Activated T-helper 2 cell treated with anti-CD3 and anti-CD28 coated beads, Interferon-gamma antibody, Interleukin-2, Interleukin-4, amounts not matched to agents 10 μg/mL and 5 μg/mL and 100 μg/mL, durations not matched to agents 14 hours and 24 hours and 36 hours (primary cell): ENCODE measurements at regions not wholly inside any gene's neighbourhood (a gene's known extent, or its start where the extent isn't known, plus 50 kb on each side); places are given as distances from the start of the nearest gene placed in this dataset.

Experiments
- DNase-seq: peaks from one replicate; pipeline ENCODE4 v3.0.0; 2021; ENCODE audit warnings: low spot score
- H3K27ac Mint-ChIP-seq: one replicate; pipeline ENCODE4 v1.8.0; 2021; ENCODE audit warnings: mixed read lengths
- H3K27me3 Mint-ChIP-seq: one replicate; pipeline ENCODE4 v1.8.0; 2021; ENCODE audit warnings: low read depth, mixed read lengths
- H3K36me3 Mint-ChIP-seq: one replicate; pipeline ENCODE4 v1.8.0; 2021; ENCODE audit warnings: low read depth, mixed read lengths
- H3K4me1 Mint-ChIP-seq: one replicate; pipeline ENCODE4 v1.8.0; 2021; ENCODE audit warnings: low read depth, mixed read lengths
- H3K4me3 Mint-ChIP-seq: one replicate; pipeline ENCODE4 v1.8.0; 2021; ENCODE audit warnings: low read depth, mild to moderate bottlenecking, moderate library complexity, mixed read lengths
- H3K9me3 Mint-ChIP-seq: one replicate; pipeline ENCODE4 v1.8.0; 2021; ENCODE audit warnings: mixed read lengths
- intact Hi-C: fragments of 100-400 bp; cut with micrococcal nuclease; formaldehyde crosslinking; loops from one replicate; pipeline ENCODE4 v1.15.1; 2023

- Mint-ChIP-seq H3K9me3 (peaks cover 47% of the 10 kb centered on the region), H3K27ac (no peak overlapping the region), H3K27me3 (no peaks in the 10 kb centered on the region), H3K4me3 (no peak overlapping the region), H3K36me3 (peaks cover 27% of the 10 kb centered on the region), H3K4me1 (peaks cover 19% of the 10 kb centered on the region)
- intact Hi-C loops: no loop called here
- no peak for DNase-seq
Observed at GRCh38 chr1:193431265-193431977, 245.0 kb upstream of the B3GALT2 start.

- Mint-ChIP-seq H3K27ac (no peak overlapping the region), H3K9me3 (peaks cover 12% of the 10 kb centered on the region), H3K36me3 (peaks cover 3% of the 10 kb centered on the region), H3K4me1 (peaks cover 10% of the 10 kb centered on the region), H3K4me3 (no peak overlapping the region), H3K27me3 (no peaks in the 10 kb centered on the region)
- intact Hi-C loops: no loop called here
- no peak for DNase-seq
Observed at GRCh38 chr1:193427524-193427923, 241.1 kb upstream of the B3GALT2 start.

- intact Hi-C loops: no loop called here
- H3K36me3 Mint-ChIP-seq: no peaks in the 10 kb centered on the region
- no peak overlapping the region for H3K27ac Mint-ChIP-seq
- no peak overlapping the region for H3K4me3 Mint-ChIP-seq
- DNase-seq: no peak
- no peaks in the 10 kb centered on the region for H3K27me3 Mint-ChIP-seq
- peaks cover 8% of the 10 kb centered on the region for H3K4me1 Mint-ChIP-seq
- no peaks in the 10 kb centered on the region for H3K9me3 Mint-ChIP-seq
Observed at GRCh38 chr1:193426061-193426460, 239.6 kb upstream of the B3GALT2 start.

GRCh38 chr1:193421487-193421886 is 235.1 kb upstream of the B3GALT2 start:
- DNase-seq: no peak
- Mint-ChIP-seq H3K4me1 (peaks cover 33% of the 10 kb centered on the region), H3K27me3 (no peaks in the 10 kb centered on the region), H3K4me3 (no peak overlapping the region), H3K27ac (no peak overlapping the region), H3K9me3 (no peaks in the 10 kb centered on the region), H3K36me3 (peaks cover under 1% of the 10 kb centered on the region)
- intact Hi-C loops: no loop called here

- Mint-ChIP-seq H3K4me3 (no peak overlapping the region), H3K36me3 (peaks cover 10% of the 10 kb centered on the region), H3K27ac (no peak overlapping the region), H3K27me3 (no peaks in the 10 kb centered on the region), H3K9me3 (peaks cover 9% of the 10 kb centered on the region), H3K4me1 (peaks cover 42% of the 10 kb centered on the region)
- intact Hi-C loops: loop anchor here (2.0 to 10.0 kb wide), 6 partner anchors 40 to 876 kb away; no protein-coding TSS in a partner anchor
- DNase-seq: no peak
Observed at GRCh38 chr1:193419295-193419694, 232.9 kb upstream of the B3GALT2 start.

GRCh38 chr1:193418745-193419058 is 232.3 kb upstream of the B3GALT2 start:
- no peak overlapping the region for H3K27ac Mint-ChIP-seq
- intact Hi-C loops: loop anchor here (1.0 to 10.0 kb wide), 7 partner anchors 40 to 876 kb away; no protein-coding TSS in a partner anchor
- peaks cover 42% of the 10 kb centered on the region for H3K4me1 Mint-ChIP-seq
- H3K4me3 Mint-ChIP-seq: peak overlapping the region; percentile 60
- DNase-seq: no peak
- peaks cover 9% of the 10 kb centered on the region for H3K9me3 Mint-ChIP-seq
- no peaks in the 10 kb centered on the region for H3K27me3 Mint-ChIP-seq
- peaks cover 10% of the 10 kb centered on the region for H3K36me3 Mint-ChIP-seq

GRCh38 chr1:193417945-193418744 is 231.7 kb upstream of the B3GALT2 start:
- intact Hi-C loops: loop anchor here (1.0 to 10.0 kb wide), 7 partner anchors 41 to 877 kb away; no protein-coding TSS in a partner anchor
- Mint-ChIP-seq H3K9me3 (peaks cover 13% of the 10 kb centered on the region), H3K27ac (peak overlapping the region; percentile 54), H3K36me3 (peaks cover 14% of the 10 kb centered on the region), H3K27me3 (no peaks in the 10 kb centered on the region), H3K4me3 (peak overlapping the region; percentile 60), H3K4me1 (peaks cover 46% of the 10 kb centered on the region)
- no peak for DNase-seq

GRCh38 chr1:193417403-193417802 is 231.0 kb upstream of the B3GALT2 start:
- Mint-ChIP-seq H3K4me3 (no peak overlapping the region), H3K4me1 (peaks cover 53% of the 10 kb centered on the region), H3K36me3 (peaks cover 15% of the 10 kb centered on the region), H3K27me3 (no peaks in the 10 kb centered on the region), H3K9me3 (peaks cover 15% of the 10 kb centered on the region), H3K27ac (no peak overlapping the region)
- no peak for DNase-seq
- intact Hi-C loops: loop anchor here (5.0 to 10.0 kb wide), 3 partner anchors 385 to 877 kb away; no protein-coding TSS in a partner anchor

- Mint-ChIP-seq H3K4me3 (no peak overlapping the region), H3K4me1 (peaks cover 61% of the 10 kb centered on the region), H3K27ac (no peak overlapping the region), H3K9me3 (peaks cover 15% of the 10 kb centered on the region), H3K27me3 (no peaks in the 10 kb centered on the region), H3K36me3 (peaks cover 15% of the 10 kb centered on the region)
- DNase-seq: no peak
- intact Hi-C loops: loop anchor here (5.0 to 10.0 kb wide), 3 partner anchors 386 to 878 kb away; no protein-coding TSS in a partner anchor
Observed at GRCh38 chr1:193416226-193417024, 230.0 kb upstream of the B3GALT2 start.

GRCh38 chr1:193415256-193415655 is 228.8 kb upstream of the B3GALT2 start:
- Mint-ChIP-seq H3K27ac (no peak overlapping the region), H3K27me3 (no peaks in the 10 kb centered on the region), H3K4me3 (no peak overlapping the region), H3K36me3 (peaks cover 15% of the 10 kb centered on the region), H3K4me1 (peaks cover 62% of the 10 kb centered on the region), H3K9me3 (peaks cover 15% of the 10 kb centered on the region)
- DNase-seq: no peak
- intact Hi-C loops: loop anchor here (5.0 to 10.0 kb wide), 3 partner anchors 387 to 880 kb away; no protein-coding TSS in a partner anchor

- H3K27ac Mint-ChIP-seq: no peak overlapping the region
- H3K4me1 Mint-ChIP-seq: peaks cover 51% of the 10 kb centered on the region
- H3K36me3 Mint-ChIP-seq: peaks cover 28% of the 10 kb centered on the region
- peaks cover 20% of the 10 kb centered on the region for H3K9me3 Mint-ChIP-seq
- H3K27me3 Mint-ChIP-seq: no peaks in the 10 kb centered on the region
- H3K4me3 Mint-ChIP-seq: no peak overlapping the region
- intact Hi-C loops: loop anchor here (5.0 to 10.0 kb wide), 4 partner anchors 194 to 881 kb away; partner anchors contain the start of gene RGS2
- DNase-seq: no peak
Observed at GRCh38 chr1:193413376-193413775, 227.0 kb upstream of the B3GALT2 start.

- peaks cover 46% of the 10 kb centered on the region for H3K4me1 Mint-ChIP-seq
- no peaks in the 10 kb centered on the region for H3K27me3 Mint-ChIP-seq
- DNase-seq: no peak
- H3K9me3 Mint-ChIP-seq: peaks cover 21% of the 10 kb centered on the region
- H3K36me3 Mint-ChIP-seq: peaks cover 29% of the 10 kb centered on the region
- H3K27ac Mint-ChIP-seq: no peak overlapping the region
- intact Hi-C loops: loop anchor here (1.0 to 10.0 kb wide), 6 partner anchors 125 to 882 kb away; partner anchors contain the start of gene RGS2
- no peak overlapping the region for H3K4me3 Mint-ChIP-seq
Observed at GRCh38 chr1:193412748-193413147, 226.3 kb upstream of the B3GALT2 start.
